ENCODE measurements at regions not wholly inside any gene's neighbourhood (a gene's known extent, or its start where the extent isn't known, plus 50 kb on each side); places are given as distances from the start of the nearest gene placed in this dataset.

- no peak for ATAC-seq (ENCODE audit: low FRiP score)
- TF ChIP-seq CTCF (IDR thresholded peaks at IDR 0.05): no peak
Observed at GRCh38 chrX:54659547-54659946, 129.5 kb downstream of the GNL3L start.

GRCh38 chrX:54675762-54676161 is 122.3 kb downstream of the ITIH6 start:
- no peak for ATAC-seq (ENCODE audit: low FRiP score)
- TF ChIP-seq CTCF (IDR thresholded peaks at IDR 0.05): no peak
- no peak for DNase-seq (ENCODE audit: low spot score)

More at GRCh38 chrX:54659547-54659946, 129.5 kb downstream of the GNL3L start:
- DNase-seq (ENCODE audit: low spot score): no peak

DNA sequence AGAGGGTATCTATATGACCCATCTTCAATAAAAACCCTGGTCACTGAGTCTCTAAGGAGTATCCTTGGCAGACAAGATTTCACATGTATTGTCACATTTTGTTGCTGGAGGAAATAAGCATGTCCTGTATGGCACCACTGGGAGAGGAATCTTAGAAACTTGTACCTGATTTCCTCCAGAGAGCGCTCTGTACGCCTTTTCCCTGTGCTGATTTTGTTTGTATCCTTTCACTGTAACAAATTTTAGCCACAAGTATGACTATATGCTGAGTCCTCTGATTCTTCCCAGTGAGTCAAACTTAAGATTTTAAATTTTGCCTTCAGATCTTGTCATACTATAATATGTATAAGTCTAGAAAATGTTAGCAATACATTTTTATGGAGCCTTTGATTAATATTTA is 102.8 kb downstream of the ITIH6 start:
- ATAC-seq (ENCODE audit: low FRiP score) (no peak), DNase-seq (ENCODE audit: low spot score) (no peak)
- TF ChIP-seq CTCF (IDR thresholded peaks at IDR 0.05): no peak

- no peak for TF ChIP-seq CTCF (IDR thresholded peaks at IDR 0.05)
- DNase-seq (ENCODE audit: low spot score): no peak
- no peak for ATAC-seq (ENCODE audit: low FRiP score)
Observed at GRCh38 chrX:54695816-54696487, 102.1 kb downstream of the ITIH6 start.
